Astrocyte (in vitro differentiated cells and primary cell): ENCODE measurements at regions not wholly inside any gene's neighbourhood (a gene's known extent, or its start where the extent isn't known, plus 50 kb on each side); places are given as distances from the start of the nearest gene placed in this dataset.
A peak's percentile ranks its signal among the peaks of the same experiment; 100 is the strongest.

ENCODE experiments used
- DNase-seq: peaks from one replicate; pipeline ENCODE4 v3.0.0-alpha.2; 2010; ENCODE audit warnings: low read depth
- FAIRE-seq: peaks from 2 replicates; lab custom pipeline; 2011; peaks lifted over from hg19 to GRCh38; lab: Jason Lieb, UNC
- H2AFZ ChIP-seq: 2 replicates; pipeline ENCODE4 v1.6.0; 2012; ENCODE audit warnings: low read depth, low read length, inconsistent platforms
- H3K27ac ChIP-seq: 2 replicates; pipeline ENCODE4 v1.5.1; 2011; ENCODE audit warnings: low read depth, low read length, inconsistent platforms
- H3K27me3 ChIP-seq: 2 replicates; pipeline ENCODE4 v1.6.0; 2011; ENCODE audit warnings: low read length, inconsistent platforms; ENCODE audit not compliant: insufficient read depth
- H3K36me3 ChIP-seq: 2 replicates; pipeline ENCODE4 v1.5.1; 2011; ENCODE audit warnings: low read length, inconsistent platforms; ENCODE audit not compliant: insufficient read depth
- H3K4me1 ChIP-seq: 2 replicates; pipeline ENCODE4 v1.5.1; 2011; ENCODE audit warnings: low read length, inconsistent platforms; ENCODE audit not compliant: insufficient read depth
- H3K4me2 ChIP-seq: 2 replicates; pipeline ENCODE4 v1.6.0; 2012; ENCODE audit warnings: low read length, inconsistent platforms
- H3K4me3 ChIP-seq: 2 replicates; pipeline ENCODE4 v1.5.1; 2011; ENCODE audit warnings: low read depth, mild to moderate bottlenecking, low read length, inconsistent platforms; ENCODE audit not compliant: insufficient read depth
- H3K79me2 ChIP-seq: 2 replicates; pipeline ENCODE4 v1.6.0; 2012; ENCODE audit warnings: mild to moderate bottlenecking, low read length, inconsistent platforms; ENCODE audit not compliant: insufficient read depth
- H3K9ac ChIP-seq: 2 replicates; pipeline ENCODE4 v1.6.0; 2012; ENCODE audit warnings: mild to moderate bottlenecking, low read length, inconsistent platforms
- H3K9me3 ChIP-seq: 2 replicates; pipeline ENCODE4 v1.5.1; 2012; ENCODE audit warnings: low read depth, mild to moderate bottlenecking, low read length, inconsistent platforms; ENCODE audit not compliant: insufficient read depth
- H4K20me1 ChIP-seq: 2 replicates; pipeline ENCODE4 v1.6.0; 2012; ENCODE audit warnings: low read length, inconsistent platforms; ENCODE audit not compliant: insufficient read depth
- H3K27ac Mint-ChIP-seq: one replicate; pipeline ENCODE4 v1.8.0; 2021; ENCODE audit warnings: mild to moderate bottlenecking, mixed read lengths; ENCODE audit not compliant: unreplicated experiment
- H3K27me3 Mint-ChIP-seq: one replicate; pipeline ENCODE4 v1.8.0; 2021; ENCODE audit warnings: low read depth, mixed read lengths; ENCODE audit not compliant: unreplicated experiment
- H3K36me3 Mint-ChIP-seq: one replicate; pipeline ENCODE4 v1.8.0; 2021; ENCODE audit warnings: low read depth, mixed read lengths; ENCODE audit not compliant: unreplicated experiment
- H3K4me1 Mint-ChIP-seq: one replicate; pipeline ENCODE4 v1.8.0; 2021; ENCODE audit warnings: low read depth, mixed read lengths; ENCODE audit not compliant: unreplicated experiment
- H3K4me3 Mint-ChIP-seq: one replicate; pipeline ENCODE4 v1.8.0; 2021; ENCODE audit warnings: mild to moderate bottlenecking, moderate library complexity, mixed read lengths; ENCODE audit not compliant: unreplicated experiment
- H3K9me3 Mint-ChIP-seq: one replicate; pipeline ENCODE4 v1.8.0; 2021; ENCODE audit warnings: mild to moderate bottlenecking, mixed read lengths; ENCODE audit not compliant: unreplicated experiment
- CTCF ChIP-seq: IDR thresholded peaks from 2 replicates; pipeline ENCODE4 v1.5.1; 2011; ENCODE audit warnings: low read depth, mild to moderate bottlenecking, inconsistent platforms, low read length, moderate library complexity; ENCODE audit not compliant: insufficient read depth
- EZH2 ChIP-seq: IDR thresholded peaks from 2 replicates; pipeline ENCODE4 v1.6.1; 2012; ENCODE audit warnings: mild to moderate bottlenecking, low read length, inconsistent platforms; ENCODE audit not compliant: insufficient read depth

GRCh38 chr5:56309262-56309826 lies 76.2 kb upstream of the ANKRD55 start:
- FAIRE-seq (no peak), DNase-seq (peak; percentile 60)
- H3K9ac ChIP-seq: no peak overlapping the region
- Mint-ChIP-seq H3K27me3 (peaks cover 11% of the 10 kb centered on the region), H3K4me3 (no peak overlapping the region), H3K4me1 (no peaks in the 10 kb centered on the region), H3K9me3 (peaks cover 5% of the 10 kb centered on the region), H3K27ac (no peak overlapping the region), H3K36me3 (no peaks in the 10 kb centered on the region)
- no peaks in the 10 kb centered on the region for H3K4me1 ChIP-seq
- H3K27ac ChIP-seq: no peak overlapping the region
- no peak for TF ChIP-seq EZH2
- TF ChIP-seq CTCF: no peak
- no peak overlapping the region for H2AFZ ChIP-seq
- H3K79me2 ChIP-seq: no peaks in the 10 kb centered on the region
- H3K36me3 ChIP-seq: no peaks in the 10 kb centered on the region
- H3K4me3 ChIP-seq: no peak overlapping the region
- peaks cover 2% of the 10 kb centered on the region for H3K27me3 ChIP-seq
- H4K20me1 ChIP-seq: no peaks in the 10 kb centered on the region
- H3K4me2 ChIP-seq: no peak overlapping the region
- peaks cover 5% of the 10 kb centered on the region for H3K9me3 ChIP-seq

DNA sequence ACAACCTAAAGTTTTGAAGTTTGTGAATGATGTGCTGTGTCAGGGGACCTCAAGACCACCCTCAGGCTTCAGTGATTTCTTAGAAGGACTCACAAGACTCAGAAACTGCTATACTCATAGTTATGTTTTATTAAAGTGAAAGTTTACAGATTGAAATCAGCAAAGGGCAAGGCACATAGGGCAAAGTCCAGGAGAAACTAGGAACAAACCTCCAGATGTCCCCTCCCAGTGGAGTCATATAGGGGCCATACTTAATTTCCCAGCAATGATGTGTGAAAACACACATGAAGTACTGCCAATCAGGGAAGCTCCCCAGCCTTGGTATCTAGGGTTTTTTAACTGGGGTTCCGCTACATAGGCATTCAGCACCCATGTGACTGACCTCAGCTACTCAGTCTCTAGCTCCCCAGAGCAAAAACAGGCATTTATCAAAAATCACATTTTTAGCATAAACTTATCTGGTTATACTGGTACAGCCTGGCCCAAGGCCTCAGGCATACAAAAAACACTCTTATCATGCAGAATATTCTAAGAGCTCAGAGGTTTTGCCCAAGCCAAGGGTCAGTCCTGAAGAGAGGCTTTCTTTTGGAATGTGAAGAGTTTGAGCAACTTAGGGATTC lies 74.7 kb upstream of the ANKRD55 start:
- no peak for FAIRE-seq
- DNase-seq: no peak
- Histone ChIP-seq H3K9ac (no peak overlapping the region), H3K36me3 (no peaks in the 10 kb centered on the region), H3K9me3 (peaks cover 5% of the 10 kb centered on the region), H3K4me1 (no peaks in the 10 kb centered on the region), H2AFZ (no peak overlapping the region), H3K79me2 (no peaks in the 10 kb centered on the region), H3K4me2 (no peak overlapping the region), H3K4me3 (no peak overlapping the region), H3K27me3 (peaks cover 2% of the 10 kb centered on the region), H3K27ac (no peak overlapping the region), H4K20me1 (no peaks in the 10 kb centered on the region)
- Mint-ChIP-seq H3K36me3 (no peaks in the 10 kb centered on the region), H3K4me3 (no peak overlapping the region), H3K27me3 (peaks cover 13% of the 10 kb centered on the region), H3K27ac (no peak overlapping the region), H3K4me1 (no peaks in the 10 kb centered on the region), H3K9me3 (peaks cover 5% of the 10 kb centered on the region)
- TF ChIP-seq CTCF (no peak), EZH2 (no peak)
